ENCODE measurements at regions not wholly inside any gene's neighbourhood (a gene's known extent, or its start where the extent isn't known, plus 50 kb on each side); places are given as distances from the start of the nearest gene placed in this dataset.

- TF ChIP-seq, protein P1, sequence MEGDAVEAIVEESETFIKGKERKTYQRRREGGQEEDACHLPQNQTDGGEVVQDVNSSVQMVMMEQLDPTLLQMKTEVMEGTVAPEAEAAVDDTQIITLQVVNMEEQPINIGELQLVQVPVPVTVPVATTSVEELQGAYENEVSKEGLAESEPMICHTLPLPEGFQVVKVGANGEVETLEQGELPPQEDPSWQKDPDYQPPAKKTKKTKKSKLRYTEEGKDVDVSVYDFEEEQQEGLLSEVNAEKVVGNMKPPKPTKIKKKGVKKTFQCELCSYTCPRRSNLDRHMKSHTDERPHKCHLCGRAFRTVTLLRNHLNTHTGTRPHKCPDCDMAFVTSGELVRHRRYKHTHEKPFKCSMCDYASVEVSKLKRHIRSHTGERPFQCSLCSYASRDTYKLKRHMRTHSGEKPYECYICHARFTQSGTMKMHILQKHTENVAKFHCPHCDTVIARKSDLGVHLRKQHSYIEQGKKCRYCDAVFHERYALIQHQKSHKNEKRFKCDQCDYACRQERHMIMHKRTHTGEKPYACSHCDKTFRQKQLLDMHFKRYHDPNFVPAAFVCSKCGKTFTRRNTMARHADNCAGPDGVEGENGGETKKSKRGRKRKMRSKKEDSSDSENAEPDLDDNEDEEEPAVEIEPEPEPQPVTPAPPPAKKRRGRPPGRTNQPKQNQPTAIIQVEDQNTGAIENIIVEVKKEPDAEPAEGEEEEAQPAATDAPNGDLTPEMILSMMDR (conservative IDR thresholded peaks at IDR 0.05; ENCODE audit: low read depth, low read length) = no peak
- DNase-seq (ENCODE audit: low read depth) = no peak
- no peak overlapping the region for H3K4me3 ChIP-seq (ENCODE audit: low read depth, low read length)
These were observed 64.4 kb downstream of the DIO2 start for GRCh38 chr14:80146941-80147340.

GRCh38 chr14:80136358-80136757, 74.9 kb downstream of the DIO2 start:
- TF ChIP-seq, protein P1 (conservative IDR thresholded peaks at IDR 0.05; ENCODE audit: low read depth, low read length) = no peak
- DNase-seq (ENCODE audit: low read depth) = no peak
- no peak overlapping the region for H3K4me3 ChIP-seq (ENCODE audit: low read depth, low read length)

DNA sequence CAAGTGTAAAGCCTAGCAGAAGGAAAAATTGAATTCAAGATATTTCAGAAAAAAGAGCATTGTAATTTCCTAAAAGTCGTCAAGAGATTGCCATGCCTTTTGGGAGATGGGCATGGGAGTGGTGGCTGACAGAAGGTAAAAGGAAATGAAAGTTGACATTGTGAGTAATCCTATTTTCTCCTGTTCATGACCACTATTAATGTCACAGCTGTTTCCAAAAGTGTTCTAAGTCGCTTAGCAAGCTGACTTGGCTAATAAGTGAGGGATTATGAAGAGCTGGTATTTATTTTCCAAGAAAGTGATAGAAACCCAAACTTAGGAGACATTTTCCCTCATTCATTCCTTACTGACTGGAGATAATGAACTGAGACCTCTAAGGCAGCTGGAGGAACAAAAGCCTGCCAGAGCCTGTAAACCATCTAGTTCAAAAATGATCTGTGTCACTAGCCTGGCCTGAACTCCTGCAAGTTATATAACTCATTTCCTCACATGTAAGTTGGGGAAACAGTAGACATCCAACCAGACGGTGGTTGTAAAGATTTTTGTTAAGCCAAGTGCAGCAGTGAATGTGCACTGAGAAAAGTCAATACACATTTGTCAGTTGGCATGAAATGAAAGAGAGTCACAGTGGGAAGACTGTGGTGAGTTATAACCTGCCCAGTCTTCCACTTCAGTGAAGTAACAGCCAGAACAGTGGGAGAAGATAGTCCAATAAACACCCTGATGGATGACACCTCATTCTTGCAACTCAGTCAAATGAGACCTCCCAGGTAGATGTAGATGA, 75.8 kb downstream of the DIO2 start:
- DNase-seq (ENCODE audit: low read depth) = no peak
- H3K4me3 ChIP-seq (ENCODE audit: low read depth, low read length) = no peak overlapping the region
- TF ChIP-seq, protein P1 (conservative IDR thresholded peaks at IDR 0.05; ENCODE audit: low read depth, low read length) = no peak

DNA sequence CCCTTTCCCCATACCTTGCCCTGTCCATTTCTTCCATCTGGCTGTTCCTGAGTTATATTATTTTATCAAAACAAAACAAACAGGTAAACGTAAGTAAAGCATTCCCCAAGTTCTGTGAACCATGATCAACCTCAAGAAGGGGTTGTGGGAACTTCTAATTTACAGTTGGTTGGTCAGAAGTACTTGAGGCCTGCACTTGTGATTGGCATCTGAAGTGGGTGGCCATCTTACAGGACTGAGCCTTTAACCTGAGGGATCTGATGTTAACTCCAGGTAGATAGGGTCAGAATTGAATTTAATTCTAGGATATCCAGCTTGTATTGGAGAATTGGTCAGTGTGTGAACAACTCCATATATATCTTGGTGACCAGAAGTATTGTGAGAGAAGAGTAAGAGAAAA, 77.0 kb downstream of the DIO2 start:
- no peak for DNase-seq (ENCODE audit: low read depth)
- TF ChIP-seq, protein P1 (conservative IDR thresholded peaks at IDR 0.05; ENCODE audit: low read depth, low read length) = no peak
- H3K4me3 ChIP-seq (ENCODE audit: low read depth, low read length) = no peak overlapping the region

DNA sequence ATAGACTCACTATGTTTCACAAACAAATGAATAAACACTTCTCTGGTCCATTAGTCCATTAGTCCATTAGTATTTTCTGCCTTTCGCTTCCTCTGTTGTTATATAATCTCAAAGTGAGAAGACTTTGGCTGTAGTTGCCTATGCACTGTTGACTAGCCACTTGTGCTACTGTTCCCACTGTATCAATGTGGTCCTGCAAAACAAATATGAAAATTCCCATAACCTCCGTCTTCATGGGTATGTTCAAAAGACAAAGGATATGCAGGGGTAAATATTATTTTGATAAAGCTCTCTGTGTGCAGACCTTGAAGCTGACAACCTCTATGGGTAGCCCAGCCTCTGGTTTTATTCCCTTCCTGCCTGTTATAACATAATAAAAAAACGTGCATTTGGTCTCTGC, 77.8 kb downstream of the DIO2 start:
- no peak for DNase-seq (ENCODE audit: low read depth)
- TF ChIP-seq, protein P1 (conservative IDR thresholded peaks at IDR 0.05; ENCODE audit: low read depth, low read length) = no peak
- H3K4me3 ChIP-seq (ENCODE audit: low read depth, low read length) = no peak overlapping the region

- no peak overlapping the region for H3K4me3 ChIP-seq (ENCODE audit: low read depth, low read length)
- TF ChIP-seq, protein P1 (conservative IDR thresholded peaks at IDR 0.05; ENCODE audit: low read depth, low read length) = no peak
- DNase-seq (ENCODE audit: low read depth) = no peak
These were observed 83.8 kb downstream of the DIO2 start for GRCh38 chr14:80127466-80127865.

GRCh38 chr14:80124794-80125193, 86.5 kb downstream of the DIO2 start:
- no peak overlapping the region for H3K4me3 ChIP-seq (ENCODE audit: low read depth, low read length)
- TF ChIP-seq, protein P1 (conservative IDR thresholded peaks at IDR 0.05; ENCODE audit: low read depth, low read length) = no peak
- DNase-seq (ENCODE audit: low read depth) = no peak

All from epithelial cell of proximal tubule (primary cell).